ENCODE measurements at regions not wholly inside any gene's neighbourhood (a gene's known extent, or its start where the extent isn't known, plus 50 kb on each side); places are given as distances from the start of the nearest gene placed in this dataset.

- TF ChIP-seq CTBP2 (IDR thresholded peaks at IDR 0.05; ENCODE audit: borderline replicate concordance, insufficient read depth, insufficient read length, low read length) (no peak), SP1 (IDR thresholded peaks at IDR 0.05; ENCODE audit: low read depth, low read length) (no peak), CHD1 (IDR thresholded peaks at IDR 0.05; ENCODE audit: low read depth, low read length) (no peak), JUND (IDR thresholded peaks at IDR 0.05; ENCODE audit: low read length) (no peak), CHD2 (IDR thresholded peaks at IDR 0.05; ENCODE audit: low read length) (no peak), POLR2AphosphoS5 (IDR thresholded peaks at IDR 0.05; ENCODE audit: low read depth, low read length) (no peak), CEBPB (IDR thresholded peaks at IDR 0.05; ENCODE audit: low read depth, low read length) (no peak), BRCA1 (IDR thresholded peaks at IDR 0.05; ENCODE audit: low read depth, low read length) (no peak), RBBP5 (IDR thresholded peaks at IDR 0.05; ENCODE audit: borderline replicate concordance, low read depth, low read length) (no peak), FOSL1 (IDR thresholded peaks at IDR 0.05; ENCODE audit: insufficient read depth, low read depth, low read length) (no peak), NRF1 (IDR thresholded peaks at IDR 0.05; ENCODE audit: low read depth, low read length) (no peak), ASH2L (IDR thresholded peaks at IDR 0.05; ENCODE audit: low read length) (no peak)
- TF ChIP-seq, protein P1, sequence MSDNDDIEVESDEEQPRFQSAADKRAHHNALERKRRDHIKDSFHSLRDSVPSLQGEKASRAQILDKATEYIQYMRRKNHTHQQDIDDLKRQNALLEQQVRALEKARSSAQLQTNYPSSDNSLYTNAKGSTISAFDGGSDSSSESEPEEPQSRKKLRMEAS (IDR thresholded peaks at IDR 0.05) = no peak
These were observed 74.4 kb upstream of the LYPLAL1 start (continued) for GRCh38 chr1:219099307-219099706.
